Stimulated activated memory B cell treated with anti-CD40 and anti-IgM and Interleukin-4, amounts not matched to agents 10 μg/mL and 1 μg/mL and 100 μg/mL, for 72 hours (primary cell): ENCODE measurements at regions not wholly inside any gene's neighbourhood (a gene's known extent, or its start where the extent isn't known, plus 50 kb on each side); places are given as distances from the start of the nearest gene placed in this dataset.

ENCODE experiments used
- ATAC-seq: fragments of 150-1000 bp; cut with Tn5 transposase; 2 replicates; pipeline ENCODE4 v1.10.0; 2021
- H3K27ac Mint-ChIP-seq: one replicate; pipeline ENCODE4 v1.8.0; 2022; ENCODE audit warnings: mild to moderate bottlenecking, mixed read lengths
- H3K27me3 Mint-ChIP-seq: one replicate; pipeline ENCODE4 v1.8.0; 2022; ENCODE audit warnings: mixed read lengths
- H3K36me3 Mint-ChIP-seq: one replicate; pipeline ENCODE4 v1.8.0; 2022; ENCODE audit warnings: mixed read lengths
- H3K4me1 Mint-ChIP-seq: one replicate; pipeline ENCODE4 v1.8.0; 2022; ENCODE audit warnings: mixed read lengths
- H3K4me3 Mint-ChIP-seq: one replicate; pipeline ENCODE4 v1.8.0; 2022; ENCODE audit warnings: mild to moderate bottlenecking, moderate library complexity, mixed read lengths
- H3K9me3 Mint-ChIP-seq: one replicate; pipeline ENCODE4 v1.8.0; 2022; ENCODE audit warnings: mixed read lengths

DNA sequence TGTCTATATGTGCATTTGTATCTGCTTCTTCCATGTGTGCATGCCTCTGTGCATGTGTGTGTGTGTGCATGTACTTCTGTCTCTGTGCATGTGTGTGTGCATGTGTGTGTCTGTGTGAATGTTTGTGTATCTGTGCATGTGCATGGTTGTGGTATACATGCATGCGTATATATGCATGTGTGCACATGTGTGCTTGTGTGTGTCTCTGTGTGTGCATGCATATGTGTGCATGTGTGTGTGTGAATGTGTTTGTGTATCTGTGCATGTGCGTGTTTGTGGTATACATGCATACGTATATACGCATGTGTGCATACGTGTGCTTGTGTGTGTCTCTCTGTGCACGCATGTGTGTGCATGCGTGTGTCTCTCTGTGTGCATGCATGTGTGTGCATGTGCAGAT lies 363.2 kb upstream of the SFSWAP start:
- ATAC-seq: no peak
- no peaks in the 10 kb centered on the region for H3K36me3 Mint-ChIP-seq
- H3K4me3 Mint-ChIP-seq: no peak overlapping the region
- no peaks in the 10 kb centered on the region for H3K4me1 Mint-ChIP-seq
- H3K27ac Mint-ChIP-seq: no peak overlapping the region
- H3K27me3 Mint-ChIP-seq: peaks cover 19% of the 10 kb centered on the region
- H3K9me3 Mint-ChIP-seq: peaks cover 4% of the 10 kb centered on the region

DNA sequence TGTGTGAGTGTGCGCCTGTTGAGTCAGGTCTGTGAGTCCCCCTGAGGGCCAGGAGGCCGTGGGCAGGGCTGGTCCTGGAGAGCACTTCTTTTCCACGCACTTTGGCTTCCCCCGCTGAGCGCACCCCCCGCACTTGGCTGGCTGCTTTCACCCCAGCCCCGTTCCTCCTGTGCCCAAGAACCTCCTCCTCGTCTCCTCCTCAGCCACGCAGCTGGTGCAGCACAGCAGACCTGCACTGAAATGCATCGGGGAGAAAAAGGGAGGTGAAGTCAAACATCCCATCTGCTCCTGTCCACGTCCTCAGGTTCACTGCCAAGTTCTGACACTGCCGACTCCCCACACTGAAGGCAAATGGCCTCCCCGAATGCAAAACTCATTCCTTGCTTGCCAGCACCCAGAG lies 362.7 kb upstream of the SFSWAP start:
- ATAC-seq: no peak
- no peaks in the 10 kb centered on the region for H3K36me3 Mint-ChIP-seq
- no peak overlapping the region for H3K4me3 Mint-ChIP-seq
- no peak overlapping the region for H3K27ac Mint-ChIP-seq
- peaks cover 4% of the 10 kb centered on the region for H3K9me3 Mint-ChIP-seq
- H3K27me3 Mint-ChIP-seq: peaks cover 19% of the 10 kb centered on the region
- H3K4me1 Mint-ChIP-seq: no peaks in the 10 kb centered on the region

DNA sequence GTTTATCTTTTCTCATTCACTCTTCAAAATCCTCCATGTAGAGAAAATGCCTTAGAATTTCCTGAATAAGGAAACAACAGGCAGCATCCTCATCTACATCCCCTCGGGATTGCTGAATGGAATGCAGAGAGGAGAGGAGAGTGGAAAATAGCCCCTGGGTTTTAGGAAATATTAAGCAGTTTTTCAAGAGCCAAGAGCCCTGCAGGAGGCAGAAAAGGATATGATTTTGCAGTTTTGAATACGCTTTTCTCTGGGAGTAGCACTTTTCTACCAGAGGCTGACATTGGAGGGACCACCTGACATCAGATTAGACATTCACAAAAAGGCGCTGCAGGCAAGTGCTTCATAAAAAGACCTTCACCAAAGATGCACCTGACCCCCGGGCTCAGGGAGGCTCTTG lies 362.2 kb upstream of the SFSWAP start:
- Mint-ChIP-seq H3K4me1 (no peaks in the 10 kb centered on the region), H3K4me3 (no peak overlapping the region), H3K27me3 (peaks cover 19% of the 10 kb centered on the region), H3K9me3 (peaks cover 4% of the 10 kb centered on the region), H3K36me3 (no peaks in the 10 kb centered on the region), H3K27ac (no peak overlapping the region)
- ATAC-seq: no peak

DNA sequence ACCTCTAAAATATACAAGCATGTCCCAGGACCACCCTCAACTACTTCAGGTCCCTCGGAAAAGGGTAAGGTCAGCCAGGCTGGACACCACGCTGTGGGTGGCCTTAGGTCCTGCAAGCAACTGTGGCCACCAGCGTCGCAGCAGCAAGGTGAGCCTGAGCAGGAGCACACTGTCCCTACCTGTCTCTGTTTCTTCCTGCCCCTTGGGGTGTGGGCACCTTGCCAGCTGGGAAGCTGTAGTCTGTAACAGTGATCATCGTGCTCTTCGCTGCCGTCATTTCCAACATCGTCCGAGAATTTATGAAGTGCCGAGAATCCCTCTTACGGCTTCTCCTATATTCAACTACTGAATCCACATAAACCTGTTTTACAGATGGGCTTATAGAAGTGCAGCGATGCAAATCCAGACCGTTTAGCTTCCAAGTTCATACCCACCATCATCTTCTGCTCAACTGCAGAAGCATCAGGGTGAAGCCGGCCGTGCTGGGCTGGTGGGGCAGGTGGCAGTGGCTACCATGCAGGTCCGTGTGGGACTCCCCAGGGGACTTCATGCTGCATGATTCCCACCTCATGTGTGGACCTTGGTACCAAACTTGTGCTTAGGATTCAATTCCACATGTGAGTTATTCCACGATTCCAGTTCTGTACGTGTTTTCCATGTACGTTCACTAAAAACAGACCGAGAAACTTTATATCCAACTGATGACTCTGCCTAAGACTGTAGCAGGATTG lies 361.3 kb upstream of the SFSWAP start:
- peaks cover 27% of the 10 kb centered on the region for H3K27me3 Mint-ChIP-seq
- peaks cover 4% of the 10 kb centered on the region for H3K9me3 Mint-ChIP-seq
- H3K4me1 Mint-ChIP-seq: no peaks in the 10 kb centered on the region
- H3K4me3 Mint-ChIP-seq: no peak overlapping the region
- H3K36me3 Mint-ChIP-seq: no peaks in the 10 kb centered on the region
- H3K27ac Mint-ChIP-seq: no peak overlapping the region
- no peak for ATAC-seq

DNA sequence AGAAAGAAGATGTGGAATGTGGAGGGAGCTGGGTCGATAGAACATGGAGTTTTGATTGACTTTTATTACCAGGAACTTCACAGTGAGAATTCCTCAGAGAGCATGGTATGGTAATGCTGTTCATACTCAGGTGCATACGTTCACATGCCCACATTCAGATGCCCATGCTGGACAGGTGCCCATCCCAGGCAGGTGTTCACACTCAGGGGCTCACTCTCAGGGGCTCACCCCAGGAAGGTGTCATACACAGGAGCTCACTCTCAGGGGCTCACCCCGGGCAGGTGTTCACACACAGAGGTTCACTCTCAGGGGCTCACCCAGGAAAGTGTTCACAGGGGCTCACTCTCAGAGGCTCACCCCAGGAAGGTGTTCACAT lies 360.0 kb upstream of the SFSWAP start:
- peaks cover 4% of the 10 kb centered on the region for H3K9me3 Mint-ChIP-seq
- no peak for ATAC-seq
- peaks cover 40% of the 10 kb centered on the region for H3K27me3 Mint-ChIP-seq
- no peaks in the 10 kb centered on the region for H3K4me1 Mint-ChIP-seq
- H3K36me3 Mint-ChIP-seq: no peaks in the 10 kb centered on the region
- no peak overlapping the region for H3K4me3 Mint-ChIP-seq
- H3K27ac Mint-ChIP-seq: no peak overlapping the region

DNA sequence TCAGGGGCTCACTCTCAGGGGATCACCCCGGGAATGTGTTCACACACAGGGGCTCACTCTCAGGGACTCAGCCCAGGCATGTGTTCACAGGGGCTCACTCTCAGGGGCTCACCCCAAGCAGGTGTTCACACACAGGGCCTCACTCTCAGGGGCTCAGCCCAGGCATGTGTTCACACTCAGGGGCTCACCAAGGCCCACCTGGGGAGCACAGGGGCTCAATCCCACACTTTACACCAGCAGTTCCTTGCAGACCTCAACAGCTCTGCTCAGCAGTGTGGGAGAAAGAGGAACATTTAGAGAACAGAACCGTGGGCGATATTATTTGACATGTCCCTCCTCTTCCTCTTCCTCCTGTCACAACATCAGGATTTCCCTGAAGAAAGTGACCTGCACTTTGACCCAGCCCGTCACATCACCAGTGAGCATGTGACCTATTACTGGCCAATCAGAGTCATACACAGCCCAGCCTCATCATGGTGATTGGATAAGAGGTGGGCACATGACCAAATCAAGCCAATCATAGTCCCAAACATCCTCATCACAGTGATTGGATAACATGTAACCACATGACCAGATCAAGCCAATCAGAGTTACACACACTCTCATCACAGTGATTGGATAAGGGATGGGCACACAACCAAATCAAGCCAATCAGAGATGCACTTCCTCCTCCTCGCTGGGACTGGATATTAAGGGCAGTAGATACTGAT lies 359.4 kb upstream of the SFSWAP start:
- H3K4me3 Mint-ChIP-seq: no peak overlapping the region
- H3K4me1 Mint-ChIP-seq: no peaks in the 10 kb centered on the region
- H3K36me3 Mint-ChIP-seq: no peaks in the 10 kb centered on the region
- peak; percentile 20 for ATAC-seq
- no peak overlapping the region for H3K27ac Mint-ChIP-seq
- peaks cover 4% of the 10 kb centered on the region for H3K9me3 Mint-ChIP-seq
- peaks cover 46% of the 10 kb centered on the region for H3K27me3 Mint-ChIP-seq

DNA sequence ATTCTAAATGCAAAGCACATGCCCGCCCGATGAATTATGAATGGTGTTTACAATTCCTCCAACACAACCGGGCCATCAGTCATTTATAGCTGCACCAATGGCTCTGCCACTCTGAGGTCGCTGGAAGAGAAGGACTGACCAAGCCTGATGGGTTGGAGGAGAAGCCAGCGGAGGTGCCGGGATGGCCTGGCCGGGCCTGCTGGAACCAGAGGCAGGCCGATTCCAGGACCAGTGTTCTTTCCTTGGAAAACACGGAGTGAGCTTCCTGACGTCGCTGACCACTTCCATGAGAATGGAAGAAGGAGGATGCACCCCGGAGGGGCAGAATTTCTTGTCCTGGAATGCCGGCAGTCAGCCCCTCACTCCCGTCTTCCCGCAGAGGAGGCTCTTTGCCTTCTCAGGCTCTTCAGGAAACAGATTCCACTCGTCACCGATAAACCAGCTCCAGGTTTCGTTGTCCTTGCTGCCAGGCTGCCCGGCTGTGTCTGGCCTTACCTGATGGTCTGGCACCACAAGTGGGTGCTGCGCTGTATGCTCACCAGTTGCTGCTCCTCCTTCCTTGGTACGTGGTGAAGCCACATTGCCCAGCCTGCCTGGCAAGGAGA lies 358.5 kb upstream of the SFSWAP start:
- Mint-ChIP-seq H3K27ac (no peak overlapping the region), H3K36me3 (no peaks in the 10 kb centered on the region), H3K4me3 (no peak overlapping the region), H3K27me3 (peaks cover 55% of the 10 kb centered on the region), H3K9me3 (peaks cover 4% of the 10 kb centered on the region), H3K4me1 (no peaks in the 10 kb centered on the region)
- ATAC-seq: no peak

DNA sequence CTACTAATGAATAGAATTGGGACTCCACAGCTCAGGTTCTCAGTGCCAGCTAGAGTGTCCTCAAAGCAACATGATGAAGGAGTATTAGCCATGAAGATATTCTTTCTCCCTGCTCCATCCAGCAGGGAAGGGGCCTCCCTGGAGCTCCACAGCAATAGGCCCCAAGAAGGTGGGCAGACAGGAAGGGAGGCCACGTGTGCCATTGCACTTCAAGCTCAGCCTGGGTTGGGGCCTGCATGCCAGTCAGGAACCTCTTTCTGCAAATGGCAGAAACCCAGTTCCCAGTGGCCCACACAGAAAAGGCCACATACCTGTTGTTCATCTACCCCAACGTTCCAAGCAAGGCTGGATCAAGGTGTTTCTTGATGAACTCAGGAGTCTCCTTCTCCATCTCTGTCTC lies 357.5 kb upstream of the SFSWAP start:
- no peak for ATAC-seq
- Mint-ChIP-seq H3K4me3 (no peak overlapping the region), H3K9me3 (no peaks in the 10 kb centered on the region), H3K27ac (no peak overlapping the region), H3K27me3 (peaks cover 50% of the 10 kb centered on the region), H3K4me1 (no peaks in the 10 kb centered on the region), H3K36me3 (no peaks in the 10 kb centered on the region)

DNA sequence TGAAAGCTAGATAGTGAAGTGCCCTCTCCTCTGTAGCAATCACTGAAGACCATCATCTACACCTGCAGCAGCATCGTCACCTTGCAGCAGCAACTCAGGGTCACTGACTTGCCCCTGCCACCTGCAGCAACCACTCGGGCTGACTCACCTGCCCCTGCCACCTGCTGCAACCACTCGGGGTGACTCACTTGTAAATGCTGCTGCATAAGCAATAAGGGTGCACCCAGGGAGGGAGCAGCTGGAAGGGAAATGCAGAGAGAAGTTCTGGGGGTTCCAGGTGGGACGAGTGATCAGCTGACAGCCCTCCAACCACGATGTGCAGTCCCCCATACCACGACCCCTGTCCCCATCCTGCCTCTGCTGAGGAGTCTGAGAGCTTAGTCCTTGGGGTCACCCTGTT lies 357.1 kb upstream of the SFSWAP start:
- ATAC-seq: no peak
- no peaks in the 10 kb centered on the region for H3K9me3 Mint-ChIP-seq
- H3K27ac Mint-ChIP-seq: no peak overlapping the region
- no peak overlapping the region for H3K4me3 Mint-ChIP-seq
- no peaks in the 10 kb centered on the region for H3K36me3 Mint-ChIP-seq
- no peaks in the 10 kb centered on the region for H3K4me1 Mint-ChIP-seq
- H3K27me3 Mint-ChIP-seq: peaks cover 52% of the 10 kb centered on the region

DNA sequence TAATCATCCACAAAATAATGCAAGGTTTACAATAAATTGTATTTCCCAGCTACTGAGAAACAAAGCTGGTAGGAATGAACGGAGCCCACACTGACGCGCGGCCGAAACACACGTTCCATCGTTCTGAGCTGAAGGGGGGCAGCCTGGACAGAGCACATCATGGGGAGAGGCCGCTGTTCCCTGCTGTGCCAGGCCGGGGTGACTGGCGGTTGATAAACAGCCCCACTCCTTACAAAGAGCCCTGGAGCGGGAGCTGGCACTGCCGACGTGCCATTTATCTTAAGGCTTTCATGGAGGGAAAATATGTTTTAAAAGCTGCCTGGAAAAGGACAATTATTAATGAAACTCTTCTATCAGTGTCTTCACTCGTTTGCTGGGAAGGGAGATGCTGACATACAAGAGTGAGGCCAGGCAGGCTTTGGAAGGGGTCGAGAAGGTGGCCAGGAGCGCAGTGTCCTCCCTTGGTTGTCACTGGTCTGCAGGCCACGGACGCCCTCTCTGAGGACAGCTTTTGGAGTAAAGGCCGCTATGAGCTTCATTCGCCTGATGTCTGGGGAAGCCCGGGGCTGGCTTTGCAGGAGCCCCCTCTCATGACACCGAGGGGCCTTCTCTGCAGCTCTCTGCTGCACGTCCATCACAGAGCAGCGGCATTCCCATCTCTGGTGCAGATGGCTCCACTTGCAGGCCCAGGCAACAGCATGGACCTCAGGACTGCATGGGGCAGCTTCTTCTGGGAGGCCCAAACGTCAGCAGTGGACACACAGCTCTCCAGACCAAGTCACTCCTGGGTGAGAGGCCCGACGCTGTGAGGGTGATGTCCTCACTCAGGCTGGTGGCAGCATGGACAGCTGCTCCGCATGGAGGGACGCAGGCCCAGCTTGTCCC lies 355.3 kb upstream of the SFSWAP start:
- Mint-ChIP-seq H3K9me3 (no peaks in the 10 kb centered on the region), H3K27ac (no peak overlapping the region), H3K4me1 (no peaks in the 10 kb centered on the region), H3K27me3 (peaks cover 42% of the 10 kb centered on the region), H3K36me3 (no peaks in the 10 kb centered on the region), H3K4me3 (no peak overlapping the region)
- no peak for ATAC-seq

DNA sequence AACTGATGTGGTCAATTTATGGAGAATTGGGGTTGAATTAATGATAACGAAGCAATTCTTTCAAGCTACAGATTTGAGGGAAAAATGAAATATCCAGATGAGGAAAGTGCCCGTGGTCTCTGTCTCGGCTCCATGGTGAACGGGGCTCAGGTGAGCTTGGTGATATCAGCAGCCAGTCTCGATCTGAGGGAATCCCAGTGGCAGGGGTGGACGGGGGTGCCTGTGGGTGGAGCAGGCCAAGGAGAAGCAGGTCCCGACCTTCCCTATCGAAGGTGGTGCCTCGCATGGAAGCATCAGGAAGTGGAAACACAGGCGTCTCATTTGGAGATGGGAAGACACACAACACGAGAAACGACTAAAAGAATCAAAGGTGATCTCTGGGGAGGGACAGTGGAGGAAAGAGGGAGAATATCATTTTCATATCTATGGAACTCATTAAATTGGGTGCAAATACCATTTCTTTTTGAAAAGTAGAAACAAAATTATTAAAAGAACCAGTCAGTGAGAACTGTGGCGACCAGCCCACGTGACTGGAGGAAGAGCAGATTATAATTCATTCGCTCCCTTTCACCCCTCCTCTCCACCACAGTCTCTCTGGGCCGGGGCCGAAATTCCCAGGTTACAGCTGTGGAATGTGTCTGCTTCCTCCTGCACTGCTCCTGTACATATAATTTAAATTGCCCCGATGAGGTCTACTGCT lies 354.3 kb upstream of the SFSWAP start:
- Mint-ChIP-seq H3K27me3 (peaks cover 42% of the 10 kb centered on the region), H3K27ac (no peak overlapping the region), H3K36me3 (no peaks in the 10 kb centered on the region), H3K9me3 (no peaks in the 10 kb centered on the region), H3K4me1 (no peaks in the 10 kb centered on the region), H3K4me3 (no peak overlapping the region)
- no peak for ATAC-seq

DNA sequence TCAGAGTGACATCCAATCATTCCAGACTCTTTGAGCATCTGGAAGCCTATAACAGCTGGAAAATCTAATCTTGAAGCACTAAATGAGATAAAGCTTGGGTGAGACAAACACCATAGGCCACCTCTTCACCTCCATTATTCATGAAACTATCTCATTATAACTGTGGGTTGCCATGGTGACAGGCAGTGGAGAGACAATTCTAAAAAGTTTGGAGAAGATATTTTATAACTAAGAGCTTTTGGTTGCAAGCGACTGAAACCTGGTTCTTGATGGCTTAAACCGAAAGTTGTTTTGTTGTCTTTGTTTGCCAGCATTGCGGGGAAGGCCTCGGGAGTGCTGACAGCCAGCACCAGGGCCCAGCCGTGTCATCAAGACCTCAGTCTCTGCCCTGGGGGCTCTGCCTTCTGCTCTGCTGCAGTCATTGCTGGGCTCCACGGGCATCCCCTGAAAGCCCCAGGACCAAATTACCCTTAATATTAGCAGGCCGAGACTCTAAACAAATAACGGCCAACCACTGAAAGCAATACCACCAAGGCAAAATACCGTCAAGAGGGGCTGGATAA lies 353.6 kb upstream of the SFSWAP start:
- Mint-ChIP-seq H3K27ac (no peak overlapping the region), H3K9me3 (no peaks in the 10 kb centered on the region), H3K27me3 (peaks cover 42% of the 10 kb centered on the region), H3K4me1 (no peaks in the 10 kb centered on the region), H3K4me3 (no peak overlapping the region), H3K36me3 (no peaks in the 10 kb centered on the region)
- ATAC-seq: no peak

DNA sequence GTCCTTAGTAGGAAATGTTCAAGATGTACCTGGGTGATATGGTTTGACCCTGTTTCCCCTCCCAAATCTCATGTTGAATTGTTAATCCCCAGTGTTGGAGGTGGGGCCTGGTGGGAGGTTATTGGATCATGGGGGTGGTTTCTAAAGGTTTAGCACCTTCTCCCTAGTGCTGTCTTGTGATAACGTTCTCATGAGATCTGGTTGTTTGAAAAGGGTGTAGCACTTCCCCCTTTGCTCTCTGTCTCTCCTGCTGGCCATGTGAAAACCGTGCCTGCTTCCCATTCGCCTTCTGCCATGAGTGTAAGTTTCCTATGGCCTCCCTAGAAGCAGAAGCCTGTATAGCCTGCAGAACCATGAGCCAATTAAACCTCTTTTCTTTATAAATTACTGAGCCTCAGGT lies 353.0 kb upstream of the SFSWAP start:
- Mint-ChIP-seq H3K4me3 (no peak overlapping the region), H3K27me3 (peaks cover 42% of the 10 kb centered on the region), H3K9me3 (no peaks in the 10 kb centered on the region), H3K36me3 (no peaks in the 10 kb centered on the region), H3K27ac (no peak overlapping the region), H3K4me1 (no peaks in the 10 kb centered on the region)
- no peak for ATAC-seq

DNA sequence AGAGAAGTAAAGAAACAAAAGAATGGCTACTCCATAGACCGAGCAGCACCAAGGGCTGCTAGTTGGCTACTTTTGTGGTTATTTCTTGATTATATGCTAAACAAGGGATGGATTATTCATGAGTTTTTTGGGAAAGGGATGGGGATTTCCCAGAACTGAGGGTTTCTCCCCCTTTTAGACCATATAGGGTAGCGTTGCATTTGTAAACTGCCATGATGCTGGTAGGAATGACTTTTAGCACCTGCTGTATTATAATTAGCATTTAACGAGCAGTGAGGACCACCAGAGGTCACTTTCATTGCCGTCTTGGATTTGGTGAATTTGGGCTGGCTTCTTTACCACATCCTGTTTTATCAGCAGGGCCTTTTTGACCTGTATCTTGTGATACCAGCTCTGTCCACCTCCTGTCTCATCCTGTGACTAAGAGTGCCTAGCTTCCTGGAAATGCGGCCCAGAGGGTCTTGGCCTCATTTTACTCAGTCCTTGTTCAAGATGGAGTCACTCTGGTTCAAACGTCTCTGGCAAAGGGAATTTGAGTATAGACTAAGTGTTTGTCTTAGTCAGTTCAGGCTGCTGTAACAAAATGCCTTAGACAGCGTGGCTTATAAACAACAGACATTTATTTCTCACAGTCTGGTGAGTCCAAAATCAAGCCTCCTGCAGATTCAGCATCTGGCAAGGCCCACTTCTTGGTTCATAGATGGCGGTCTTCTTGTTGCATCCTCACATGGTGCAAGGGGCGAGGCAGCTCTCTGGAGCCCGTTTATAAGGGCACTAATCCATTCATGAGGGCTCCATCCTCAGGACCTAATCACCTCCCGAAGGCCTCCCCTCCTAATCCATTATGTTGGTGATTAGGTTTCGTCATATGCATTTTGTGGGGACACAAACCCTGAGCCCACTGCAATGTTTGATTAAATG lies 348.3 kb upstream of the SFSWAP start:
- Mint-ChIP-seq H3K27me3 (peaks cover 7% of the 10 kb centered on the region), H3K36me3 (no peaks in the 10 kb centered on the region), H3K27ac (no peak overlapping the region), H3K9me3 (no peaks in the 10 kb centered on the region), H3K4me3 (no peak overlapping the region), H3K4me1 (no peaks in the 10 kb centered on the region)
- ATAC-seq: no peak
